SK-N-MC (cell line): ENCODE measurements at regions not wholly inside any gene's neighbourhood (a gene's known extent, or its start where the extent isn't known, plus 50 kb on each side); places are given as distances from the start of the nearest gene placed in this dataset.

Source experiments
- DNase-seq: peaks from one replicate; pipeline ENCODE4 v3.0.0-alpha.2; 2011; ENCODE audit warnings: low read depth, low spot score
- H3K27ac ChIP-seq: fragments of 200-600 bp; sonication (generic); 2 replicates; pipeline ENCODE4 v1.5.1; 2016; ENCODE audit warnings: mixed run types
- H3K36me3 ChIP-seq: fragments of 200-600 bp; sonication (generic); 2 replicates; pipeline ENCODE4 v1.6.1; 2017; ENCODE audit warnings: antibody characterized with exemption, low read length, mixed read lengths; ENCODE audit not compliant: insufficient read depth
- H3K4me3 ChIP-seq: fragments of 200-600 bp; sonication (generic); 2 replicates; pipeline ENCODE4 v1.5.1; 2016
- H3K9ac ChIP-seq: fragments of 200-600 bp; sonication (generic); 2 replicates; pipeline ENCODE4 v1.8.0; 2017; ENCODE audit warnings: mixed run types, mixed read lengths; ENCODE audit not compliant: insufficient read length
- H3K9me3 ChIP-seq: fragments of 200-600 bp; sonication (generic); 2 replicates; pipeline ENCODE4 v1.6.1; 2017; ENCODE audit warnings: low read depth, mild to moderate bottlenecking, antibody characterized with exemption, low read length, moderate library complexity, mixed read lengths
- EZH2 ChIP-seq: fragments of 200-600 bp; sonication (generic); IDR thresholded peaks from one replicate; pipeline ENCODE4 v1.6.1; 2017; ENCODE audit warnings: antibody characterized with exemption
- FOXP2 ChIP-seq: optimal IDR thresholded peaks from 2 replicates; pipeline ENCODE3; 2011; ENCODE audit warnings: mild to moderate bottlenecking, moderate library complexity; ENCODE audit not compliant: insufficient read depth; ENCODE audit errors: extremely low read length, control extremely low read depth
- POLR2AphosphoS5 ChIP-seq: IDR thresholded peaks from 2 replicates; pipeline ENCODE4 v1.6.1; 2012; ENCODE audit warnings: mild to moderate bottlenecking, low read depth, low read length, borderline replicate concordance

- TF ChIP-seq POLR2AphosphoS5 (no peak), FOXP2 (no peak), EZH2 (no peak)
- Histone ChIP-seq H3K36me3 (no peaks in the 10 kb centered on the region), H3K9me3 (no peaks in the 10 kb centered on the region), H3K27ac (no peak overlapping the region), H3K4me3 (no peak overlapping the region), H3K9ac (no peak overlapping the region)
- no peak for DNase-seq
Measured at GRCh38 chr7:42385912-42386311, 148.9 kb upstream of the GLI3 start.

- TF ChIP-seq FOXP2 (no peak), POLR2AphosphoS5 (no peak), EZH2 (no peak)
- H3K9ac ChIP-seq, result no peak overlapping the region
- DNase-seq, result no peak
- H3K36me3 ChIP-seq, result no peaks in the 10 kb centered on the region
- no peak overlapping the region for H3K27ac ChIP-seq
- H3K4me3 ChIP-seq, result no peak overlapping the region
- H3K9me3 ChIP-seq, result no peaks in the 10 kb centered on the region
Measured at GRCh38 chr7:42381161-42381560, 144.2 kb upstream of the GLI3 start.

GRCh38 chr7:42380401-42380800, 143.4 kb upstream of the GLI3 start:
- H3K27ac ChIP-seq, result no peak overlapping the region
- DNase-seq, result peak; percentile 16
- no peaks in the 10 kb centered on the region for H3K9me3 ChIP-seq
- no peak for TF ChIP-seq EZH2
- TF ChIP-seq POLR2AphosphoS5, result no peak
- TF ChIP-seq FOXP2, result no peak
- no peaks in the 10 kb centered on the region for H3K36me3 ChIP-seq
- 0 out of 2 replicates have a peak overlapping the region, but pooled peaks have one; percentile 18 for H3K4me3 ChIP-seq
- no peak overlapping the region for H3K9ac ChIP-seq

- DNase-seq, result no peak
- H3K36me3 ChIP-seq, result no peaks in the 10 kb centered on the region
- TF ChIP-seq FOXP2, result no peak
- TF ChIP-seq POLR2AphosphoS5, result no peak
- TF ChIP-seq EZH2, result no peak
- H3K27ac ChIP-seq, result no peak overlapping the region
- H3K9ac ChIP-seq, result no peak overlapping the region
- H3K4me3 ChIP-seq, result no peak overlapping the region
- H3K9me3 ChIP-seq, result no peaks in the 10 kb centered on the region
Measured at GRCh38 chr7:42378149-42378548, 141.1 kb upstream of the GLI3 start.

- TF ChIP-seq POLR2AphosphoS5 (no peak), FOXP2 (no peak), EZH2 (no peak)
- Histone ChIP-seq H3K9ac (no peak overlapping the region), H3K27ac (no peak overlapping the region), H3K9me3 (no peaks in the 10 kb centered on the region), H3K4me3 (no peak overlapping the region), H3K36me3 (no peaks in the 10 kb centered on the region)
- no peak for DNase-seq
Measured at GRCh38 chr7:42373285-42373684, 136.3 kb upstream of the GLI3 start.

GRCh38 chr7:42372479-42372878, 135.5 kb upstream of the GLI3 start:
- no peaks in the 10 kb centered on the region for H3K9me3 ChIP-seq
- no peak overlapping the region for H3K27ac ChIP-seq
- H3K36me3 ChIP-seq, result no peaks in the 10 kb centered on the region
- no peak overlapping the region for H3K4me3 ChIP-seq
- H3K9ac ChIP-seq, result no peak overlapping the region
- peak; percentile 24 for DNase-seq
- no peak for TF ChIP-seq EZH2
- no peak for TF ChIP-seq POLR2AphosphoS5
- no peak for TF ChIP-seq FOXP2

GRCh38 chr7:42359946-42360345, 122.9 kb upstream of the GLI3 start:
- H3K36me3 ChIP-seq, result no peaks in the 10 kb centered on the region
- no peak for TF ChIP-seq FOXP2
- no peak for TF ChIP-seq POLR2AphosphoS5
- no peak for TF ChIP-seq EZH2
- DNase-seq, result no peak
- no peaks in the 10 kb centered on the region for H3K9me3 ChIP-seq
- no peak overlapping the region for H3K9ac ChIP-seq
- no peak overlapping the region for H3K4me3 ChIP-seq
- no peak overlapping the region for H3K27ac ChIP-seq

GRCh38 chr7:42351316-42351935, 114.4 kb upstream of the GLI3 start:
- no peak for TF ChIP-seq EZH2
- no peaks in the 10 kb centered on the region for H3K36me3 ChIP-seq
- H3K27ac ChIP-seq, result no peak overlapping the region
- no peak overlapping the region for H3K9ac ChIP-seq
- DNase-seq, result no peak
- no peak overlapping the region; the same call in 1 of the 2 replicates for H3K4me3 ChIP-seq
- H3K9me3 ChIP-seq, result no peaks in the 10 kb centered on the region

GRCh38 chr7:42350801-42351200, 113.8 kb upstream of the GLI3 start:
- Histone ChIP-seq H3K9ac (no peak overlapping the region), H3K27ac (no peak overlapping the region), H3K9me3 (no peaks in the 10 kb centered on the region), H3K36me3 (no peaks in the 10 kb centered on the region), H3K4me3 (no peak overlapping the region)
- TF ChIP-seq EZH2 (no peak), FOXP2 (no peak), POLR2AphosphoS5 (no peak)
- no peak for DNase-seq
